ENCODE measurements at regions not wholly inside any gene's neighbourhood (a gene's known extent, or its start where the extent isn't known, plus 50 kb on each side); places are given as distances from the start of the nearest gene placed in this dataset.
"Not testable (repeated sequence)": the region's sequence is repeated elsewhere in the genome, so short reads cannot be mapped to it uniquely, and the experiment has no call there.

- DNase-seq (ENCODE audit: low read depth); H3K9me3 ChIP-seq (ENCODE audit: control insufficient read depth, low read length); H3K9ac ChIP-seq (ENCODE audit: low read length); H3K27me3 ChIP-seq (replicated peaks; ENCODE audit: control insufficient read depth, insufficient read depth, low read length); H3K36me3 ChIP-seq (ENCODE audit: control insufficient read depth, insufficient read depth, low read length, severe bottlenecking); H3K4me3 ChIP-seq (ENCODE audit: low read length): not testable (repeated sequence)
- peaks cover 12% of the 10 kb centered on the region for H3K4me1 ChIP-seq (ENCODE audit: control insufficient read depth, insufficient read depth, low read length)
Measured at GRCh38 chr10:44249933-44250332, 135.0 kb downstream of the CXCL12 start.

DNA sequence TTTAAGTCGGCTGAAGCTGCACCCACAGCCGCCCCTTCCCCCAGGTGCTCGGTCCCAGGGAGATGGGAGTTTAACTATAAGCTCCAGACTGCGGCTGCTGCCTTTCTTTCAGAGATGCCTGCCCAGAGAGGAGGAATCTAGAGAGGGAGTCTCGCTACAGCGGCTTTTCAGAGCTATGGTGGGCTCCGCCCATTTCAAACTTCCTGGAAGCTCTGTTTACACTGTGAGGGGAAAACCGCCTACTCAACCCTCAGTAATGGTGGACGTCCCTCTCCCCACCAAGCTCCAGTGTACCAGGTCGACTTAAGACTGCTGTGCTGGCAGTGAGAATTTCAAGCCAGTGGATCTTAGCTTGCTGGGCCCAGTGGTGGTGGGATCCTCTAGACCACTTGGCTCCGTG, 135.4 kb downstream of the CXCL12 start:
- DNase-seq (ENCODE audit: low read depth), result no peak
- no peaks in the 10 kb centered on the region for H3K36me3 ChIP-seq (ENCODE audit: control insufficient read depth, insufficient read depth, low read length, severe bottlenecking)
- no peaks in the 10 kb centered on the region for H3K27me3 ChIP-seq (replicated peaks; ENCODE audit: control insufficient read depth, insufficient read depth, low read length)
- H3K9ac ChIP-seq (ENCODE audit: low read length), result no peak overlapping the region
- H3K9me3 ChIP-seq (ENCODE audit: control insufficient read depth, low read length), result no peaks in the 10 kb centered on the region
- peaks cover 12% of the 10 kb centered on the region for H3K4me1 ChIP-seq (ENCODE audit: control insufficient read depth, insufficient read depth, low read length)
- no peak overlapping the region for H3K4me3 ChIP-seq (ENCODE audit: low read length)

DNA sequence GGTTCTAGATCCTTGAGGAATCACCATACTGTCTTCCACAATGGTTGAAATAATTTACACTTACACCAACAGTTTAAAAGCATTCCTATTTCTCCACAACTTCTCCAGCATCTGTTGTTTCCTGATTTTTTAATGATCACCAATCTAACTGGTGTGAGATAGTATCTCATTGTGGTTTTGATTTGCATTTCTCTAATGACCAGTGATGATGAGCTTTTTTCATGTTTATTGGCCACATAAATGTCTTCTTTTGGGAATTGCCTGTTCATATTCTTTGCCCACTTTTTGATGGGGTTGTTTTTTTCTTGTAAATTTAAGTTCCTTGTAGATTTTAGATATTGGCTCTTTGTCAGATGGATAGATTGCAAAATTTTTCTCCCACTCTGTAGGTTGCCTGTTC, 138.2 kb downstream of the CXCL12 start:
- H3K36me3 ChIP-seq (ENCODE audit: control insufficient read depth, insufficient read depth, low read length, severe bottlenecking); H3K9me3 ChIP-seq (ENCODE audit: control insufficient read depth, low read length); H3K27me3 ChIP-seq (replicated peaks; ENCODE audit: control insufficient read depth, insufficient read depth, low read length); H3K4me1 ChIP-seq (ENCODE audit: control insufficient read depth, insufficient read depth, low read length); H3K4me3 ChIP-seq (ENCODE audit: low read length); DNase-seq (ENCODE audit: low read depth); H3K9ac ChIP-seq (ENCODE audit: low read length): not testable (repeated sequence)

DNA sequence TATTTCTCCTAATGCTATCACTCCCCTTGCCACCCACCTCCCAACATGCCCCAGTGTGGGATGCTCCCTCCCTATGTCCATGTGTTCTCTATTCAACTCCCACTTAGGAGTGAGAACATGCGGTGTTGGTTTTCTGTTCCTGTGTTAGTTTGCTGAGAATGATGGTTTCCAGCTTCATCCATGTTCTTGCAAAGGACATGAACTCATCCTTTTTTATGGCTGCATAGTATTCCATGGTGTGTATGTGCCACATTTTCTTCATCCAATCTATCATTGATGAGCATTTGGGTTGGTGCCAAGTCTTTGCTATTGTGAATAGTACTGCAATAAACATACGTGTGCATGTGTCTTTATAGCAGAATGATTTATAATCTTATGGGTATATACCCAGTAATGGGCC, 138.6 kb downstream of the CXCL12 start:
- H3K4me1 ChIP-seq (ENCODE audit: control insufficient read depth, insufficient read depth, low read length); H3K9ac ChIP-seq (ENCODE audit: low read length); H3K36me3 ChIP-seq (ENCODE audit: control insufficient read depth, insufficient read depth, low read length, severe bottlenecking); H3K4me3 ChIP-seq (ENCODE audit: low read length); H3K27me3 ChIP-seq (replicated peaks; ENCODE audit: control insufficient read depth, insufficient read depth, low read length); DNase-seq (ENCODE audit: low read depth); H3K9me3 ChIP-seq (ENCODE audit: control insufficient read depth, low read length): not testable (repeated sequence)

- Histone ChIP-seq H3K9me3 (ENCODE audit: control insufficient read depth, low read length) (no peaks in the 10 kb centered on the region), H3K4me1 (ENCODE audit: control insufficient read depth, insufficient read depth, low read length) (no peaks in the 10 kb centered on the region), H3K9ac (ENCODE audit: low read length) (no peak overlapping the region), H3K27me3 (replicated peaks; ENCODE audit: control insufficient read depth, insufficient read depth, low read length) (peaks cover 6% of the 10 kb centered on the region), H3K36me3 (ENCODE audit: control insufficient read depth, insufficient read depth, low read length, severe bottlenecking) (no peaks in the 10 kb centered on the region), H3K4me3 (ENCODE audit: low read length) (no peak overlapping the region)
- DNase-seq (ENCODE audit: low read depth), result peak; percentile 78
Measured at GRCh38 chr10:44245601-44245938, 139.3 kb downstream of the CXCL12 start.

- Histone ChIP-seq H3K4me1 (ENCODE audit: control insufficient read depth, insufficient read depth, low read length) (no peaks in the 10 kb centered on the region), H3K4me3 (ENCODE audit: low read length) (no peak overlapping the region), H3K9me3 (ENCODE audit: control insufficient read depth, low read length) (no peaks in the 10 kb centered on the region), H3K9ac (ENCODE audit: low read length) (no peak overlapping the region), H3K36me3 (ENCODE audit: control insufficient read depth, insufficient read depth, low read length, severe bottlenecking) (no peaks in the 10 kb centered on the region), H3K27me3 (replicated peaks; ENCODE audit: control insufficient read depth, insufficient read depth, low read length) (peaks cover 6% of the 10 kb centered on the region)
- DNase-seq (ENCODE audit: low read depth), result no peak
Measured at GRCh38 chr10:44244745-44245600, 139.9 kb downstream of the CXCL12 start.

- no peaks in the 10 kb centered on the region for H3K36me3 ChIP-seq (ENCODE audit: control insufficient read depth, insufficient read depth, low read length, severe bottlenecking)
- H3K9ac ChIP-seq (ENCODE audit: low read length), result no peak overlapping the region
- peaks cover 6% of the 10 kb centered on the region for H3K27me3 ChIP-seq (replicated peaks; ENCODE audit: control insufficient read depth, insufficient read depth, low read length)
- H3K4me3 ChIP-seq (ENCODE audit: low read length), result no peak overlapping the region
- H3K9me3 ChIP-seq (ENCODE audit: control insufficient read depth, low read length), result no peaks in the 10 kb centered on the region
- DNase-seq (ENCODE audit: low read depth), result no peak
- H3K4me1 ChIP-seq (ENCODE audit: control insufficient read depth, insufficient read depth, low read length), result no peaks in the 10 kb centered on the region
Measured at GRCh38 chr10:44243851-44244510, 140.9 kb downstream of the CXCL12 start.

GRCh38 chr10:44242826-44243225, 142.1 kb downstream of the CXCL12 start:
- H3K9ac ChIP-seq (ENCODE audit: low read length), result no peak overlapping the region
- no peaks in the 10 kb centered on the region for H3K9me3 ChIP-seq (ENCODE audit: control insufficient read depth, low read length)
- H3K36me3 ChIP-seq (ENCODE audit: control insufficient read depth, insufficient read depth, low read length, severe bottlenecking), result no peaks in the 10 kb centered on the region
- no peaks in the 10 kb centered on the region for H3K4me1 ChIP-seq (ENCODE audit: control insufficient read depth, insufficient read depth, low read length)
- peaks cover 6% of the 10 kb centered on the region for H3K27me3 ChIP-seq (replicated peaks; ENCODE audit: control insufficient read depth, insufficient read depth, low read length)
- H3K4me3 ChIP-seq (ENCODE audit: low read length), result no peak overlapping the region
- DNase-seq (ENCODE audit: low read depth), result no peak

DNA sequence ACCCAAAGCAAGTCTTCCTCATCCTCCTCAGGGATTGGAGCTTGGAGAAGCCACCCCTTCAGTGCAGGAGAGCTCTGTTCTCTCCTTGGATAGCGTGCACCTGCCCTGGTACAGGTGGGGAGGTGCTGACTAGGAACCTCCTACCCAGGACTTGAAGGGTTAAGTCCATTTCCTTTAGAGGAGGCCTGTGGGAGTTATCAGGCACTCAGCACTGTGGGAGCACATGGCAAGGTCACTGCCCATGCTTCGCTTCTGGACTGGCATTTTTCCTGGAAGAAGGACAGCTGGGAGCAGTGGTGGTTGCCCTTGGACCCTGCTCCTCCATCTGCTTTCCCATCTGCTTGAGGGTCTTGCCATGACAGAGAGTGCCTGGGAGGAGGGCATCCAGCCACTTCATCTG, 142.8 kb downstream of the CXCL12 start:
- H3K36me3 ChIP-seq (ENCODE audit: control insufficient read depth, insufficient read depth, low read length, severe bottlenecking), result no peaks in the 10 kb centered on the region
- H3K4me1 ChIP-seq (ENCODE audit: control insufficient read depth, insufficient read depth, low read length), result no peaks in the 10 kb centered on the region
- DNase-seq (ENCODE audit: low read depth), result no peak
- H3K9ac ChIP-seq (ENCODE audit: low read length), result no peak overlapping the region
- peaks cover 6% of the 10 kb centered on the region for H3K27me3 ChIP-seq (replicated peaks; ENCODE audit: control insufficient read depth, insufficient read depth, low read length)
- no peaks in the 10 kb centered on the region for H3K9me3 ChIP-seq (ENCODE audit: control insufficient read depth, low read length)
- H3K4me3 ChIP-seq (ENCODE audit: low read length), result no peak overlapping the region

GRCh38 chr10:44240584-44241205, 144.2 kb downstream of the CXCL12 start:
- peaks cover 10% of the 10 kb centered on the region for H3K27me3 ChIP-seq (replicated peaks; ENCODE audit: control insufficient read depth, insufficient read depth, low read length)
- H3K36me3 ChIP-seq (ENCODE audit: control insufficient read depth, insufficient read depth, low read length, severe bottlenecking), result no peaks in the 10 kb centered on the region
- no peak overlapping the region for H3K9ac ChIP-seq (ENCODE audit: low read length)
- DNase-seq (ENCODE audit: low read depth), result no peak
- H3K4me3 ChIP-seq (ENCODE audit: low read length), result no peak overlapping the region
- H3K4me1 ChIP-seq (ENCODE audit: control insufficient read depth, insufficient read depth, low read length), result no peaks in the 10 kb centered on the region
- H3K9me3 ChIP-seq (ENCODE audit: control insufficient read depth, low read length), result no peaks in the 10 kb centered on the region

GRCh38 chr10:44238212-44238611, 146.7 kb downstream of the CXCL12 start:
- H3K27me3 ChIP-seq (replicated peaks; ENCODE audit: control insufficient read depth, insufficient read depth, low read length), result peaks cover 8% of the 10 kb centered on the region
- H3K4me1 ChIP-seq (ENCODE audit: control insufficient read depth, insufficient read depth, low read length), result no peaks in the 10 kb centered on the region
- H3K9ac ChIP-seq (ENCODE audit: low read length), result no peak overlapping the region
- H3K4me3 ChIP-seq (ENCODE audit: low read length), result no peak overlapping the region
- H3K36me3 ChIP-seq (ENCODE audit: control insufficient read depth, insufficient read depth, low read length, severe bottlenecking), result no peaks in the 10 kb centered on the region
- DNase-seq (ENCODE audit: low read depth), result no peak
- H3K9me3 ChIP-seq (ENCODE audit: control insufficient read depth, low read length), result no peaks in the 10 kb centered on the region

Measured in adipocyte (in vitro differentiated cells).